RWPE2 (cell line): ENCODE measurements at regions not wholly inside any gene's neighbourhood (a gene's known extent, or its start where the extent isn't known, plus 50 kb on each side); places are given as distances from the start of the nearest gene placed in this dataset.

Experiments used
- ATAC-seq: fragments of 200-7000 bp; cut with Tn5 transposase; 3 replicates; pipeline ENCODE4 v1.9.1; 2021; ENCODE audit warnings: low read depth
- DNase-seq: peaks from one replicate; pipeline ENCODE4 v3.0.0-alpha.2; 2020; ENCODE audit warnings: low spot score
- H3K27ac ChIP-seq: fragments of 450-650 bp; 2 replicates; pipeline ENCODE4 v1.5.1; 2017; ENCODE audit warnings: mild to moderate bottlenecking; ENCODE audit not compliant: poor library complexity, severe bottlenecking
- H3K27me3 ChIP-seq: fragments of 250-450 bp; sonication (Bioruptor Pico); 2 replicates; pipeline ENCODE4 v1.5.1; 2021; ENCODE audit warnings: mild to moderate bottlenecking, moderate library complexity; ENCODE audit not compliant: insufficient read depth, poor library complexity, severe bottlenecking
- H3K36me3 ChIP-seq: fragments of 250-450 bp; sonication (Bioruptor Pico); 2 replicates; pipeline ENCODE4 v1.5.1; 2020; ENCODE audit warnings: low read depth, mild to moderate bottlenecking, moderate library complexity
- H3K4me1 ChIP-seq: fragments of 250-450 bp; sonication (Bioruptor Pico); 2 replicates; pipeline ENCODE4 v1.5.1; 2021; ENCODE audit warnings: mild to moderate bottlenecking, moderate library complexity; ENCODE audit not compliant: insufficient read depth, poor library complexity, severe bottlenecking
- H3K4me3 ChIP-seq: fragments of 250-450 bp; sonication (Bioruptor Pico); 2 replicates; pipeline ENCODE4 v1.5.1; 2021; ENCODE audit warnings: mild to moderate bottlenecking, moderate library complexity; ENCODE audit not compliant: severe bottlenecking
- H3K9me3 ChIP-seq: fragments of 250-450 bp; sonication (Bioruptor Pico); 2 replicates; pipeline ENCODE4 v1.5.1; 2021; ENCODE audit warnings: mild to moderate bottlenecking, moderate library complexity; ENCODE audit not compliant: severe bottlenecking
- TF ChIP-seq, protein P1 (sequence below): fragments of 450-650 bp; IDR thresholded peaks from one replicate; pipeline ENCODE4 v1.5.1; 2017; ENCODE audit warnings: mild to moderate bottlenecking, moderate library complexity; ENCODE audit not compliant: poor library complexity, severe bottlenecking

DNA sequence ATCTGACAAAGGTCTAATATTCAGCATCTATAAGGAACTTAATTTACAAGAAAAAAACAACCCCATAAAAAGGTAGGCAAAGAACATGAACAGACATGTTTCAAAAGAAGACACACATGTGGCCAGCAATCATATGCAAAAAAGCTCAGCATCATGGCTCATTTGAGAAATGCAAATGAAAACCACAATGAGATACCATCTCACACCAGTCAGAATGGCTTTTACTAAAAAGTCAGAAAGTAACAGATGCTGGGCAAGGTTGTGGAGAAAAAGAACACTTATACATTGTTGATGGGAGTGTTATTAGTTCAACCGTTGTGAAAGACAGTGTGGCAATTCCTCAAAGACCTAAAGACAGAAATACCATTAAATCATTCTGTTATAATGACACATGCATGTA, 289.9 kb upstream of the MMS22L start:
- no peak overlapping the region for H3K27ac ChIP-seq

GRCh38 chr6:97586344-97586743, 303.3 kb upstream of the MMS22L start:
- H3K27me3 ChIP-seq = no peaks in the 10 kb centered on the region
- H3K4me1 ChIP-seq = no peaks in the 10 kb centered on the region
- H3K27ac ChIP-seq = no peak overlapping the region
- no peaks in the 10 kb centered on the region for H3K36me3 ChIP-seq
- TF ChIP-seq, protein P1, sequence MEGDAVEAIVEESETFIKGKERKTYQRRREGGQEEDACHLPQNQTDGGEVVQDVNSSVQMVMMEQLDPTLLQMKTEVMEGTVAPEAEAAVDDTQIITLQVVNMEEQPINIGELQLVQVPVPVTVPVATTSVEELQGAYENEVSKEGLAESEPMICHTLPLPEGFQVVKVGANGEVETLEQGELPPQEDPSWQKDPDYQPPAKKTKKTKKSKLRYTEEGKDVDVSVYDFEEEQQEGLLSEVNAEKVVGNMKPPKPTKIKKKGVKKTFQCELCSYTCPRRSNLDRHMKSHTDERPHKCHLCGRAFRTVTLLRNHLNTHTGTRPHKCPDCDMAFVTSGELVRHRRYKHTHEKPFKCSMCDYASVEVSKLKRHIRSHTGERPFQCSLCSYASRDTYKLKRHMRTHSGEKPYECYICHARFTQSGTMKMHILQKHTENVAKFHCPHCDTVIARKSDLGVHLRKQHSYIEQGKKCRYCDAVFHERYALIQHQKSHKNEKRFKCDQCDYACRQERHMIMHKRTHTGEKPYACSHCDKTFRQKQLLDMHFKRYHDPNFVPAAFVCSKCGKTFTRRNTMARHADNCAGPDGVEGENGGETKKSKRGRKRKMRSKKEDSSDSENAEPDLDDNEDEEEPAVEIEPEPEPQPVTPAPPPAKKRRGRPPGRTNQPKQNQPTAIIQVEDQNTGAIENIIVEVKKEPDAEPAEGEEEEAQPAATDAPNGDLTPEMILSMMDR = peak; percentile 23
- peak; percentile 35; the same call in 1 of the 3 replicates for ATAC-seq
- H3K9me3 ChIP-seq = no peaks in the 10 kb centered on the region
- no peak overlapping the region for H3K4me3 ChIP-seq
- DNase-seq = no peak

More for the DNA sequence above, 289.9 kb upstream of the MMS22L start:
- no peak overlapping the region for H3K4me3 ChIP-seq
- DNase-seq = no peak
- no peaks in the 10 kb centered on the region for H3K4me1 ChIP-seq
- no peaks in the 10 kb centered on the region for H3K36me3 ChIP-seq
- peaks cover 7% of the 10 kb centered on the region for H3K27me3 ChIP-seq
- TF ChIP-seq, protein P1 = no peak
- no peak for ATAC-seq
- no peaks in the 10 kb centered on the region for H3K9me3 ChIP-seq

GRCh38 chr6:97591955-97592354, 308.9 kb upstream of the MMS22L start:
- TF ChIP-seq, protein P1 = no peak
- DNase-seq (no peak), ATAC-seq (no peak)
- Histone ChIP-seq H3K4me1 (no peaks in the 10 kb centered on the region), H3K27me3 (no peaks in the 10 kb centered on the region), H3K36me3 (no peaks in the 10 kb centered on the region), H3K27ac (no peak overlapping the region), H3K9me3 (no peaks in the 10 kb centered on the region), H3K4me3 (no peak overlapping the region)

GRCh38 chr6:97594844-97595243, 311.8 kb upstream of the MMS22L start:
- Histone ChIP-seq H3K4me3 (no peak overlapping the region), H3K27ac (no peak overlapping the region), H3K4me1 (no peaks in the 10 kb centered on the region), H3K36me3 (no peaks in the 10 kb centered on the region), H3K27me3 (no peaks in the 10 kb centered on the region), H3K9me3 (no peaks in the 10 kb centered on the region)
- TF ChIP-seq, protein P1 = no peak
- DNase-seq = no peak
- ATAC-seq = no peak

GRCh38 chr6:97621111-97621510, 338.1 kb upstream of the MMS22L start:
- no peak overlapping the region for H3K4me3 ChIP-seq
- DNase-seq = no peak
- H3K4me1 ChIP-seq = no peaks in the 10 kb centered on the region
- no peak for ATAC-seq
- H3K27ac ChIP-seq = no peak overlapping the region
- H3K27me3 ChIP-seq = no peaks in the 10 kb centered on the region
- no peaks in the 10 kb centered on the region for H3K9me3 ChIP-seq
- H3K36me3 ChIP-seq = no peaks in the 10 kb centered on the region
- TF ChIP-seq, protein P1 = no peak
